Right lobe of liver (tissue), 6 donors: ENCODE measurements at regions not wholly inside any gene's neighbourhood (a gene's known extent, or its start where the extent isn't known, plus 50 kb on each side); places are given as distances from the start of the nearest gene placed in this dataset.

Source experiments
- ATAC-seq, 4 donors: fragments of 200-7000 bp; cut with Tn5 transposase; one replicate each; pipeline ENCODE4 v1.9.1; 2020; ENCODE audit warnings: mild to moderate bottlenecking in 4 of 4, moderate library complexity in 4 of 4
- DNase-seq, 3 donors: peaks; one replicate each; pipeline ENCODE4 v3.0.0-alpha.2; 2020
- H3K27ac ChIP-seq, 3 donors: fragments of 200-600 bp; one replicate each; pipeline ENCODE4 v1.8.0; 2022
- H3K27me3 ChIP-seq, 2 donors: fragments of 200-600 bp; one replicate each; pipeline ENCODE4 v1.8.0; 2022
- H3K36me3 ChIP-seq, 4 donors: fragments of 200-600 bp; sonication (generic) in 1 of 4; one replicate each; pipeline versions ENCODE4 v1.5.1 to v1.8.0; 2017 to 2022; ENCODE audit warnings: control low read depth in 1 of 4
- H3K4me1 ChIP-seq, 4 donors: fragments of 200-600 bp; sonication (generic) in 1 of 4; one replicate each; pipeline versions ENCODE4 v1.5.1 to v1.8.0; 2017 to 2022; ENCODE audit warnings: control low read depth in 1 of 4
- H3K4me3 ChIP-seq, 3 donors: fragments of 200-600 bp; one replicate each; pipeline ENCODE4 v1.8.0; 2022
- H3K9me3 ChIP-seq, 4 donors: fragments of 200-600 bp; sonication (generic) in 1 of 4; one replicate each; pipeline versions ENCODE4 v1.5.1 to v1.8.0; 2017 to 2022; ENCODE audit warnings: control low read depth in 1 of 4
- CTCF ChIP-seq, 4 donors: fragments of 200-600 bp in 3 of 4; fragments of 450-650 bp in 1 of 4; IDR thresholded peaks; one replicate each; pipeline versions ENCODE4 v1.5.1 to v1.8.0; 2016 to 2022; ENCODE audit warnings: antibody characterized with exemption in 4 of 4, mild to moderate bottlenecking in 2 of 4
- POLR2A ChIP-seq: fragments of 450-650 bp; IDR thresholded peaks from one replicate; pipeline ENCODE4 v1.6.1; 2017; ENCODE audit warnings: antibody characterized with exemption, mild to moderate bottlenecking
- WGBS: methylation state at CpG from one replicate; pipeline ENCODE4 v1.1.6; 2018; ENCODE audit warnings: low coverage, low lambda C conversion rate; ENCODE audit not compliant: insufficient coverage; ENCODE audit errors: missing lambda C conversion rate; 5-methylcytosine and 5-hydroxymethylcytosine counted together
- intact Hi-C, 2 donors: fragments of 100-400 bp; cut with DNase I; formaldehyde crosslinking; loops; one replicate each; pipeline versions ENCODE4 v1.11.2 to v1.14.1; 2022
- donor health status: DM: no; HTN: yes; CAD: no.
- donor health status: DM: no; HTN: no; CAD: no.
- donor health status: DM: no; HTN: no; CAD: no.
- donor health status: DM: no; HTN: yes; CAD: no.
- donor health status: DM: no; HTN: yes; CAD: no.

- no peak for ATAC-seq
- Histone ChIP-seq H3K9me3 (no peaks in the 10 kb centered on the region), H3K27me3 (no peaks in the 10 kb centered on the region), H3K4me1 (no peaks in the 10 kb centered on the region), H3K4me3 (no peak overlapping the region), H3K36me3 (no peaks in the 10 kb centered on the region), H3K27ac (no peak overlapping the region)
- intact Hi-C loops, result no loop called here
- DNase-seq, result no peak
- TF ChIP-seq CTCF (IDR thresholded peaks at IDR 0.05) (no peak), POLR2A (no peak)
Observed at GRCh38 chr2:107393516-107393915, 433.2 kb upstream of the RGPD4 start.

GRCh38 chr2:107398683-107399082, 428.0 kb upstream of the RGPD4 start:
- Histone ChIP-seq H3K4me1 (no peaks in the 10 kb centered on the region), H3K9me3 (no peaks in the 10 kb centered on the region), H3K36me3 (no peaks in the 10 kb centered on the region), H3K4me3 (no peak overlapping the region), H3K27ac (no peak overlapping the region), H3K27me3 (no peaks in the 10 kb centered on the region)
- 96% methylated on average over 1 of the region's 1 CpG for WGBS
- intact Hi-C loops, result no loop called here
- DNase-seq (no peak), ATAC-seq (no peak)
- TF ChIP-seq CTCF (IDR thresholded peaks at IDR 0.05), result no peak
- TF ChIP-seq POLR2A, result no peak

GRCh38 chr2:107402330-107402729, 424.4 kb upstream of the RGPD4 start:
- ATAC-seq (no peak), DNase-seq (no peak)
- TF ChIP-seq POLR2A (no peak), CTCF (IDR thresholded peaks at IDR 0.05) (no peak)
- Histone ChIP-seq H3K27me3 (no peaks in the 10 kb centered on the region), H3K4me3 (no peak overlapping the region), H3K36me3 (no peaks in the 10 kb centered on the region), H3K27ac (no peak overlapping the region), H3K9me3 (no peaks in the 10 kb centered on the region), H3K4me1 (no peaks in the 10 kb centered on the region)
- WGBS, result 13% methylated on average over 3 of the region's 3 CpGs
- intact Hi-C loops, result no loop called here

GRCh38 chr2:107405261-107405660, 421.4 kb upstream of the RGPD4 start:
- no peak overlapping the region for H3K4me3 ChIP-seq
- H3K27ac ChIP-seq, result no peak overlapping the region
- no peaks in the 10 kb centered on the region for H3K27me3 ChIP-seq
- H3K9me3 ChIP-seq, result no peaks in the 10 kb centered on the region
- TF ChIP-seq POLR2A, result no peak
- TF ChIP-seq CTCF (IDR thresholded peaks at IDR 0.05), result no peak
- H3K4me1 ChIP-seq, result no peaks in the 10 kb centered on the region
- WGBS, result 31% methylated on average over 2 of the region's 2 CpGs
- no peak for ATAC-seq
- intact Hi-C loops, result no loop called here
- DNase-seq, result no peak
- H3K36me3 ChIP-seq, result no peaks in the 10 kb centered on the region

- no peak for ATAC-seq
- Histone ChIP-seq H3K4me1 (no peaks in the 10 kb centered on the region), H3K9me3 (no peaks in the 10 kb centered on the region), H3K4me3 (no peak overlapping the region), H3K36me3 (no peaks in the 10 kb centered on the region), H3K27ac (no peak overlapping the region), H3K27me3 (no peaks in the 10 kb centered on the region)
- DNase-seq, result no peak
- no peak for TF ChIP-seq CTCF (IDR thresholded peaks at IDR 0.05)
- no peak for TF ChIP-seq POLR2A
- intact Hi-C loops, result no loop called here
- 37% methylated on average over 3 of the region's 3 CpGs for WGBS
Observed at GRCh38 chr2:107407017-107407416, 419.7 kb upstream of the RGPD4 start.
